ENCODE measurements at regions not wholly inside any gene's neighbourhood (a gene's known extent, or its start where the extent isn't known, plus 50 kb on each side); places are given as distances from the start of the nearest gene placed in this dataset.

DNA sequence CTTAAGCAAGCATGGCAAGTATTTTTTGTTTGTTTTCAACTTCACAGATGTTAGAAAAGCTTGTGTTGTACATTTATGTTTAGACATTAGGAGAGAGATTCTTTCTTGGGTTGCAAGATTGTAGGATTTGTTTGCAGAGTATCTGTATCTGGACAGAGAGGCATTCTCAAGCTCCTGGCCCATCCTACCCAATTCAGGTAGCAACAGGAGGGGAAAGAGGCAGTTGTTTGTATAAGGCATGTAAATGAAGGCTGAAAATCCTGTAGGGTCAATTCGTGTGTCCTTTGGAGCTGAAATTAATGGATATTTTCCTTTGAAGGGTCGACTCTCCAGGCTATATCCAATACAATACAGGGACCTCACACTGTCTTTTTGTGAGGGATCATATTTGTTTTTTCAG lies 147.3 kb downstream of the KCNRG start:
- Histone ChIP-seq H3K27ac (ENCODE audit: insufficient read length, low read depth, low read length) (no peak overlapping the region), H3K9ac (ENCODE audit: extremely low read depth, insufficient read length, low read length) (no peak overlapping the region), H2BK120ac (ENCODE audit: low read depth, low read length, poor library complexity, severe bottlenecking) (no peak overlapping the region), H3T11ph (ENCODE audit: low read length) (no peak overlapping the region), H2BK12ac (ENCODE audit: insufficient read length, low read depth, low read length) (no peak overlapping the region), H3K27me3 (ENCODE audit: insufficient read depth, low read length) (no peaks in the 10 kb centered on the region), H3K23ac (ENCODE audit: insufficient read length, low read depth, low read length) (no peak overlapping the region), H3K18ac (ENCODE audit: insufficient read length, low read depth, low read length) (no peak overlapping the region), H2AK5ac (ENCODE audit: insufficient read length, low read length) (no peak overlapping the region), H2BK20ac (ENCODE audit: low read depth, low read length, poor library complexity, severe bottlenecking) (no peak overlapping the region), H3K23me2 (ENCODE audit: insufficient read length, low read depth, low read length, poor library complexity, severe bottlenecking) (no peaks in the 10 kb centered on the region), H3K4me1 (ENCODE audit: insufficient read depth, low read length) (peaks cover 6% of the 10 kb centered on the region; the same call in 1 of the 2 replicates), H4K5ac (ENCODE audit: insufficient read length, low read depth, low read length) (no peak overlapping the region), H4K91ac (ENCODE audit: insufficient read length, low read depth, low read length) (no peak overlapping the region), H3K79me1 (ENCODE audit: insufficient read depth, low read depth, low read length, poor library complexity, severe bottlenecking) (no peaks in the 10 kb centered on the region), H4K8ac (replicated peaks; ENCODE audit: insufficient read length, low read depth, low read length) (no peak overlapping the region), H2BK5ac (ENCODE audit: insufficient read length, low read length) (no peak overlapping the region), H4K20me1 (ENCODE audit: control insufficient read depth, insufficient read depth, insufficient read length) (no peaks in the 10 kb centered on the region), H3K9me3 (ENCODE audit: control insufficient read depth, low read depth, low read length) (no peaks in the 10 kb centered on the region), H3K56ac (ENCODE audit: insufficient read length, low read depth, low read length) (no peak overlapping the region), H3K4ac (ENCODE audit: low read depth, low read length) (no peak overlapping the region), H3K14ac (ENCODE audit: insufficient read depth, low read length) (no peak overlapping the region), H3K79me2 (ENCODE audit: insufficient read depth, low read length) (no peaks in the 10 kb centered on the region), H3K4me2 (ENCODE audit: insufficient read depth, insufficient read length, low read length) (no peak overlapping the region), H2AFZ (ENCODE audit: low read length) (no peak overlapping the region), H2BK15ac (ENCODE audit: low read depth, low read length) (no peak overlapping the region)
- no peaks in the 10 kb centered on the region; a peak in 1 of 7 replicates for H3K36me3 Mint-ChIP-seq (ENCODE audit: insufficient read depth in 1 of 3, low read depth in 3 of 3)
- TF ChIP-seq, protein P1, sequence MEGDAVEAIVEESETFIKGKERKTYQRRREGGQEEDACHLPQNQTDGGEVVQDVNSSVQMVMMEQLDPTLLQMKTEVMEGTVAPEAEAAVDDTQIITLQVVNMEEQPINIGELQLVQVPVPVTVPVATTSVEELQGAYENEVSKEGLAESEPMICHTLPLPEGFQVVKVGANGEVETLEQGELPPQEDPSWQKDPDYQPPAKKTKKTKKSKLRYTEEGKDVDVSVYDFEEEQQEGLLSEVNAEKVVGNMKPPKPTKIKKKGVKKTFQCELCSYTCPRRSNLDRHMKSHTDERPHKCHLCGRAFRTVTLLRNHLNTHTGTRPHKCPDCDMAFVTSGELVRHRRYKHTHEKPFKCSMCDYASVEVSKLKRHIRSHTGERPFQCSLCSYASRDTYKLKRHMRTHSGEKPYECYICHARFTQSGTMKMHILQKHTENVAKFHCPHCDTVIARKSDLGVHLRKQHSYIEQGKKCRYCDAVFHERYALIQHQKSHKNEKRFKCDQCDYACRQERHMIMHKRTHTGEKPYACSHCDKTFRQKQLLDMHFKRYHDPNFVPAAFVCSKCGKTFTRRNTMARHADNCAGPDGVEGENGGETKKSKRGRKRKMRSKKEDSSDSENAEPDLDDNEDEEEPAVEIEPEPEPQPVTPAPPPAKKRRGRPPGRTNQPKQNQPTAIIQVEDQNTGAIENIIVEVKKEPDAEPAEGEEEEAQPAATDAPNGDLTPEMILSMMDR (conservative IDR thresholded peaks at IDR 0.05), result no peak
- no CpG with 5 or more reads among the region's 2 CpGs for WGBS (ENCODE audit: extremely low coverage, insufficient read length, low lambda C conversion rate)
- no peak overlapping the region; a peak in 1 of 5 replicates for H3K4me3 Mint-ChIP-seq
- H3K27ac Mint-ChIP-seq, result 0 out of 7 replicates have a peak overlapping the region, but pooled peaks of 1 of the 3 experiments have one; percentile 23
- peaks cover 2 to 3% of the 10 kb centered on the region in 2 experiments; a peak in 1 of 5 replicates for H3K9me3 Mint-ChIP-seq
- DNase-seq, result no peak
- H3K27me3 Mint-ChIP-seq (ENCODE audit: low read depth), result peaks cover 4% of the 10 kb centered on the region; the same call in 1 of the 2 replicates
- peaks cover 11 to 15% of the 10 kb centered on the region in 2 experiments for H3K4me1 Mint-ChIP-seq

Measured in H9 (cell line).